IPS-20b (cell line): ENCODE measurements at regions not wholly inside any gene's neighbourhood (a gene's known extent, or its start where the extent isn't known, plus 50 kb on each side); places are given as distances from the start of the nearest gene placed in this dataset.

ENCODE experiments used
- H3K27ac ChIP-seq: one replicate; pipeline ENCODE4 v1.5.1; 2013; ENCODE audit warnings: low read length
- H3K27me3 ChIP-seq: 2 replicates; pipeline ENCODE4 v1.6.1; 2013; ENCODE audit warnings: mild to moderate bottlenecking, low read length, inconsistent platforms; ENCODE audit not compliant: insufficient read depth
- H3K36me3 ChIP-seq: 2 replicates; pipeline ENCODE4 v1.6.1; 2013; ENCODE audit warnings: low read depth, mild to moderate bottlenecking, inconsistent platforms, low read length, moderate library complexity; ENCODE audit not compliant: insufficient read depth
- H3K4me1 ChIP-seq: 2 replicates; pipeline ENCODE4 v1.6.1; 2013; ENCODE audit warnings: mild to moderate bottlenecking, control low read depth, inconsistent platforms, low read length, moderate library complexity; ENCODE audit not compliant: insufficient read depth
- H3K4me3 ChIP-seq: 2 replicates; pipeline ENCODE4 v1.5.1; 2013; ENCODE audit warnings: mild to moderate bottlenecking, low read length, inconsistent platforms
- H3K9ac ChIP-seq: 2 replicates; pipeline ENCODE4 v1.6.1; 2013; ENCODE audit warnings: low read depth, mild to moderate bottlenecking, inconsistent platforms, low read length, moderate library complexity
- H3K9me3 ChIP-seq: 2 replicates; pipeline ENCODE4 v1.6.1; 2013; ENCODE audit warnings: mild to moderate bottlenecking, low read depth, low read length, inconsistent platforms; ENCODE audit not compliant: insufficient read depth

GRCh38 chr14:26363689-26364088 lies 234.1 kb downstream of the NOVA1 start:
- Histone ChIP-seq H3K27ac (no peak overlapping the region), H3K9ac (no peak overlapping the region), H3K27me3 (no peaks in the 10 kb centered on the region), H3K36me3 (no peaks in the 10 kb centered on the region), H3K4me3 (no peak overlapping the region), H3K4me1 (no peaks in the 10 kb centered on the region), H3K9me3 (no peaks in the 10 kb centered on the region)

DNA sequence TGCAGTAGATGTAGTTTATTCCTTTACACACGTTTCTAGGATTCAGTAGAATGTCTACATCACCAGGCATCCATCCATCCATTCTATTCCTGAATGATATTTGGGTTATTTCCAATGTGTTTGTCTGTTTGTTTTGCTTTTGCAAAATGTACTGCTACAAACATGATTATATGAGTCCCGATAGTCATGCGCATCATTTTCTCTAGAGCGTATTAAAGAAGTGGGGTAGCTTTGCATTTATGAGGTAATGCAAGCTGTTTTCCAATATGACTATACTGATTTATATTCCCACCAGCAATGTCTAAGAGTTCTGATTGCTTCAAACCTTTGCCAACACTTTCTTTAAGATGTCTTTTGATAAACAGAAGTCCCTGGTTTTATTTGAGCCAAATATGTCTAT lies 253.2 kb downstream of the NOVA1 start:
- Histone ChIP-seq H3K9ac (no peak overlapping the region), H3K27me3 (no peaks in the 10 kb centered on the region), H3K27ac (no peak overlapping the region), H3K9me3 (no peaks in the 10 kb centered on the region), H3K4me1 (no peaks in the 10 kb centered on the region), H3K36me3 (no peaks in the 10 kb centered on the region), H3K4me3 (no peak overlapping the region)

DNA sequence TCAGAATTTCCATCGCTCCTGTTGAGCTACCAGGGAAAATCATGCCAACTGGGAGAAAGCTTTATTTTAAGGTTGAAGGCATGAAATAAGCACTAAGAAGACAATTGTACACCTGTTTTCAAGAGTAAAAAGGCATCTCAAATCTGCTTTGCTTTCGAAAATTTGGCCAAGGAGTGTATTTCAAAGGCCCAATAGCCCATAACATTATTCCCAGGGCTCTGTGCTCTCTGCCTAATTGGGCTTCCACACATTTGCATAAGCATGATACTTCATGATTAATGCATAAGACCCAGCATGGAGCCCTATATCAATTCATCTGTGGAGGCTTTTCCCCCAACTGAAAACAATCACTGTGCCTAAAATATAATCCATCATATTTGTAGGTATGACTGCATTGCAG lies 258.5 kb downstream of the NOVA1 start:
- no peak overlapping the region for H3K27ac ChIP-seq
- H3K9me3 ChIP-seq: no peaks in the 10 kb centered on the region
- no peaks in the 10 kb centered on the region for H3K4me1 ChIP-seq
- H3K4me3 ChIP-seq: no peak overlapping the region
- no peaks in the 10 kb centered on the region for H3K27me3 ChIP-seq
- no peaks in the 10 kb centered on the region for H3K36me3 ChIP-seq
- H3K9ac ChIP-seq: no peak overlapping the region

DNA sequence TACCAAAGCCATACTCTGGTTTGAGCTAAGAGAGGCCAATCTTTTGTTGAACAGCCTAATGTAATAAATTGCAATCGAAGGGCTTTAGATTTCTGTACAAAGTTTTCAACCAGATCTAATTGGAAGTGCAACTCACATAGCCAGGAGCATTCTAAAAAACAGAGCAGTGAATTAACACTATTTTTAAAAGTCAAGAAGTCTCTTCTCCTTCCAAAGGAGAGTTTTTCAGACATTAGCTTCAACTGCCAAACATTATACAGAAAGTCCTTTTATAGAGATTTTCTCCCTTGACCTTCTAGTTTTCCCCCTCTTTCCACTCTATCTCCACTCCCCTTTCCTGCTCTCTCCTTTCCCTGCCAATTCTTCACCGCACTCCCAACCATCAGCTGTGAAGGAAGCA lies 259.6 kb downstream of the NOVA1 start:
- H3K27me3 ChIP-seq: no peaks in the 10 kb centered on the region
- no peak overlapping the region for H3K27ac ChIP-seq
- H3K9ac ChIP-seq: no peak overlapping the region
- H3K9me3 ChIP-seq: no peaks in the 10 kb centered on the region
- H3K36me3 ChIP-seq: no peaks in the 10 kb centered on the region
- no peaks in the 10 kb centered on the region for H3K4me1 ChIP-seq
- H3K4me3 ChIP-seq: no peak overlapping the region

GRCh38 chr14:26334288-26334687 lies 263.5 kb downstream of the NOVA1 start:
- H3K27me3 ChIP-seq: no peaks in the 10 kb centered on the region
- H3K4me1 ChIP-seq: no peaks in the 10 kb centered on the region
- no peak overlapping the region for H3K27ac ChIP-seq
- H3K9ac ChIP-seq: no peak overlapping the region
- H3K36me3 ChIP-seq: no peaks in the 10 kb centered on the region
- no peaks in the 10 kb centered on the region for H3K9me3 ChIP-seq
- no peak overlapping the region for H3K4me3 ChIP-seq

DNA sequence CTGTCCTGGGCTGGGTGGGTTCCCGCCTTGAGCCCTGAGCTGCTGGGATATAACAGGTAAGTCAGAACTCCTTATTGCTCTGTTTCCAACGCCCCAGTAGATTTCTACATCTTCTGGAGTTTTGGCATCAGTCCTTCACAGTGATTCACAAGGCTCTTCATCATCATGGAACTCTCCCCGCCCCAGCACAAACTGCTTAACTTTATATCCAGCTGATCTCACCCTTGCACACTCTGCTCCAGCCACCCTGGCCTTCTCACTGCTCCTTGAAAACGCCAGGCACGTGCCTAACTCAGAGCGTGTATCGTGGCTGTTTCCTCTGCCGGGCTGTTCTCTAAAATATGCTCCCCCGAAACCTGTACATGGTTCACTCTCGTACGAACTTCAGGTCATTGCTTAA lies 264.9 kb downstream of the NOVA1 start:
- Histone ChIP-seq H3K4me1 (no peaks in the 10 kb centered on the region), H3K36me3 (no peaks in the 10 kb centered on the region), H3K27me3 (no peaks in the 10 kb centered on the region), H3K27ac (no peak overlapping the region), H3K9ac (no peak overlapping the region), H3K4me3 (no peak overlapping the region), H3K9me3 (no peaks in the 10 kb centered on the region)

- no peaks in the 10 kb centered on the region for H3K9me3 ChIP-seq
- no peaks in the 10 kb centered on the region for H3K36me3 ChIP-seq
- H3K27ac ChIP-seq: no peak overlapping the region
- no peaks in the 10 kb centered on the region for H3K27me3 ChIP-seq
- H3K9ac ChIP-seq: no peak overlapping the region
- H3K4me3 ChIP-seq: no peak overlapping the region
- H3K4me1 ChIP-seq: no peaks in the 10 kb centered on the region
Observed at GRCh38 chr14:26330982-26331381, 266.9 kb downstream of the NOVA1 start.

- H3K9ac ChIP-seq: no peak overlapping the region
- no peaks in the 10 kb centered on the region for H3K9me3 ChIP-seq
- H3K36me3 ChIP-seq: no peaks in the 10 kb centered on the region
- H3K4me1 ChIP-seq: peaks cover 6% of the 10 kb centered on the region; the same call in 1 of the 2 replicates
- no peaks in the 10 kb centered on the region; the same call in 1 of the 2 replicates for H3K27me3 ChIP-seq
- H3K4me3 ChIP-seq: no peak overlapping the region
- H3K27ac ChIP-seq: no peak overlapping the region
Observed at GRCh38 chr14:26328791-26329190, 269.0 kb downstream of the NOVA1 start.

DNA sequence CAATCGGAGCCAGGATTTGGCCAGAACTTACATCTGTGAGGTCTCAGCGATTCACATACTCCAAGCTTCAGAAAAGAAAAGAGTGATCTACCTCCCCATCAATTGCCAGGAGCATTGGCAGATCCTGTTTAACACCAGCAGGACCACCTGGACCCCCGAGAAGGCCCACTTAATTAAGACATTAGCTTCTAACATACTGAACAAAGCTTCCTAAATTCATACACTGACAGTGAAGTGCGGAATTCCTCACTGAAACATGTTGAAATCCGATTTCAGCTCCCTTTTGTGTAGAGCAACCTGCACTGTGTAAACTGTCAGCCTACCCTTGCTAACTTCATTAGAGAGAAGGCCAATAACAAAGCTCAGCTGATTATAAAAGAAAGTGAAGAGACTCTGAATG lies 274.0 kb downstream of the NOVA1 start:
- Histone ChIP-seq H3K9ac (no peak overlapping the region), H3K9me3 (no peaks in the 10 kb centered on the region), H3K36me3 (no peaks in the 10 kb centered on the region), H3K4me1 (peaks cover 6% of the 10 kb centered on the region; the same call in 1 of the 2 replicates), H3K27ac (no peak overlapping the region), H3K27me3 (no peaks in the 10 kb centered on the region; the same call in 1 of the 2 replicates), H3K4me3 (no peak overlapping the region)

DNA sequence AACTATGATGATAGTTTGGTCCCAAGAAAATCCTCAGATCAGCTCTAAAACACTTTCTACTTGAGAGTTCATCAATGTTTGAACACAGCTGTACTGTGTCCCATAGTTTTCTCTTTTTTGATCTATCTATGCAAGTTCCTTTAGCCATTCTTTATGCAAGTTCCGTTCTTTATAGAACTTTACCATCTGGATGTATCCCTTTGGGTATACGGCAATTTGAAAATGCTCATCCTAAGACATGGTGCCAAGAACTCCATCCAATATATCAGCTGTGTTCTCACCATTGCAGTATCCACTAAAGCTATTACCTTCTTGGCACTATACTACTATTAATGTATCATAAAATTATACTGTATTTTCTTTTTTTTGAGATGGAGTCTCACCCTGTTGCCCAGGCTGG lies 276.9 kb downstream of the NOVA1 start:
- Histone ChIP-seq H3K36me3 (no peaks in the 10 kb centered on the region), H3K27ac (no peak overlapping the region), H3K4me3 (no peak overlapping the region), H3K27me3 (no peaks in the 10 kb centered on the region; the same call in 1 of the 2 replicates), H3K4me1 (peaks cover 6% of the 10 kb centered on the region; the same call in 1 of the 2 replicates), H3K9me3 (no peaks in the 10 kb centered on the region), H3K9ac (no peak overlapping the region)

- Histone ChIP-seq H3K9ac (no peak overlapping the region), H3K27ac (no peak overlapping the region), H3K36me3 (no peaks in the 10 kb centered on the region), H3K27me3 (no peaks in the 10 kb centered on the region), H3K9me3 (no peaks in the 10 kb centered on the region), H3K4me3 (no peak overlapping the region), H3K4me1 (no peaks in the 10 kb centered on the region)
Observed at GRCh38 chr14:26319139-26319864, 278.5 kb downstream of the NOVA1 start.

- H3K9me3 ChIP-seq: no peaks in the 10 kb centered on the region
- no peaks in the 10 kb centered on the region for H3K27me3 ChIP-seq
- H3K27ac ChIP-seq: no peak overlapping the region
- H3K9ac ChIP-seq: no peak overlapping the region
- no peak overlapping the region for H3K4me3 ChIP-seq
- H3K4me1 ChIP-seq: no peaks in the 10 kb centered on the region; the same call in 1 of the 2 replicates
- no peaks in the 10 kb centered on the region for H3K36me3 ChIP-seq
Observed at GRCh38 chr14:26304056-26304455, 293.8 kb downstream of the NOVA1 start.
